ENCODE measurements at regions not wholly inside any gene's neighbourhood (a gene's known extent, or its start where the extent isn't known, plus 50 kb on each side); places are given as distances from the start of the nearest gene placed in this dataset.

DNA sequence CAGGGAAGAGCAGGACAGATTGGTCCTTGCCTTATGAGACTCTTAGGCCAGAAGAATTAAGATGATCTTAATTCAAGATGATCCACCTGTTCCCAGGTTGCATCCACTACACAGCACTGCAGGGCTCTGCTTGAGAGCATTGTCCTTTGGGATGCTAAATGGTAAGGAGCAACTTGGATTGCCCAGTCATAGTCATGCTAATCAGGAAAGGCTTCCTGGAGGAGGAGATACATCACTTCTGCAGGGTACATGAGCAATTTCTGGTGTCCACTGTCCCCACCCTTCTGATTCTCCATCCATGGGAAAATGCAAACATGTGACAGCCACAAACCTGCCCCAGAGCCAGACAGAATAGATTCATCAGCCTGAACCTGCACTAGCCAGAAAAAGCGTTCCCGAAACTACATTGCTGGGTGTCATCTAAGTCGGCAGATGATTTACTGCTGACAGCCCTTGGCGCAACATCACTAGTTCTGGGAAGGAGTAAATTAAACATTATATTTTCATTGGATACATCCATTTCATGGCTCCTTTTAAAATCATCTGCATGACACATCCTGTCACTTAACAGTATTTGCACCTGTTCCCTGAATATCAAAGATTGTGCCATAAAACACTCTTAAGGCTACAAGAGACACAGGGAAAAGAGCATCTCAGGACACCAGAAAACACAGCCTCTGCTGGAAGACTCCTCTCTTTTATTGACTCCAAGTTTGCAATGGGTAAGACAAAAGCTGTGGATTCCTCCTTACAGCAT lies 282.2 kb downstream of the MAF start:
- H3K4me1 ChIP-seq: no peaks in the 10 kb centered on the region
- Mint-ChIP-seq H3K4me1 (ENCODE audit: low read depth, unreplicated experiment) (no peaks in the 10 kb centered on the region), H3K4me3 (ENCODE audit: unreplicated experiment) (no peak overlapping the region), H3K27ac (ENCODE audit: unreplicated experiment) (no peak overlapping the region), H3K36me3 (ENCODE audit: insufficient read depth, unreplicated experiment) (no peaks in the 10 kb centered on the region), H3K9me3 (ENCODE audit: unreplicated experiment) (no peaks in the 10 kb centered on the region), H3K27me3 (ENCODE audit: insufficient read depth, unreplicated experiment) (peaks cover 32% of the 10 kb centered on the region)
- H3K36me3 ChIP-seq (ENCODE audit: control insufficient read depth, insufficient read depth, low read length): no peaks in the 10 kb centered on the region
- BruUV-seq (replicated peaks): no TSS peak
- no peaks in the 10 kb centered on the region for H3K27me3 ChIP-seq (replicated peaks; ENCODE audit: control insufficient read depth, insufficient read depth, low read length)
- POLR2A ChIA-PET: no interaction called here
- TF ChIP-seq, protein P1, sequence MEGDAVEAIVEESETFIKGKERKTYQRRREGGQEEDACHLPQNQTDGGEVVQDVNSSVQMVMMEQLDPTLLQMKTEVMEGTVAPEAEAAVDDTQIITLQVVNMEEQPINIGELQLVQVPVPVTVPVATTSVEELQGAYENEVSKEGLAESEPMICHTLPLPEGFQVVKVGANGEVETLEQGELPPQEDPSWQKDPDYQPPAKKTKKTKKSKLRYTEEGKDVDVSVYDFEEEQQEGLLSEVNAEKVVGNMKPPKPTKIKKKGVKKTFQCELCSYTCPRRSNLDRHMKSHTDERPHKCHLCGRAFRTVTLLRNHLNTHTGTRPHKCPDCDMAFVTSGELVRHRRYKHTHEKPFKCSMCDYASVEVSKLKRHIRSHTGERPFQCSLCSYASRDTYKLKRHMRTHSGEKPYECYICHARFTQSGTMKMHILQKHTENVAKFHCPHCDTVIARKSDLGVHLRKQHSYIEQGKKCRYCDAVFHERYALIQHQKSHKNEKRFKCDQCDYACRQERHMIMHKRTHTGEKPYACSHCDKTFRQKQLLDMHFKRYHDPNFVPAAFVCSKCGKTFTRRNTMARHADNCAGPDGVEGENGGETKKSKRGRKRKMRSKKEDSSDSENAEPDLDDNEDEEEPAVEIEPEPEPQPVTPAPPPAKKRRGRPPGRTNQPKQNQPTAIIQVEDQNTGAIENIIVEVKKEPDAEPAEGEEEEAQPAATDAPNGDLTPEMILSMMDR (IDR thresholded peaks at IDR 0.05; ENCODE audit: insufficient read depth in 1 of 2, low read depth in 1 of 2, low read length in 1 of 2, severe bottlenecking in 1 of 2, unreplicated experiment in 1 of 2): no peak
- intact Hi-C loops (cut with micrococcal nuclease; ENCODE audit: unreplicated experiment): no loop called here
- no peak overlapping the region for H3K4me3 ChIP-seq (ENCODE audit: low read depth, low read length)
- H3K9me3 ChIP-seq: no peaks in the 10 kb centered on the region
- CTCF ChIA-PET: no interaction called here
- DNase-seq: no peak

DNA sequence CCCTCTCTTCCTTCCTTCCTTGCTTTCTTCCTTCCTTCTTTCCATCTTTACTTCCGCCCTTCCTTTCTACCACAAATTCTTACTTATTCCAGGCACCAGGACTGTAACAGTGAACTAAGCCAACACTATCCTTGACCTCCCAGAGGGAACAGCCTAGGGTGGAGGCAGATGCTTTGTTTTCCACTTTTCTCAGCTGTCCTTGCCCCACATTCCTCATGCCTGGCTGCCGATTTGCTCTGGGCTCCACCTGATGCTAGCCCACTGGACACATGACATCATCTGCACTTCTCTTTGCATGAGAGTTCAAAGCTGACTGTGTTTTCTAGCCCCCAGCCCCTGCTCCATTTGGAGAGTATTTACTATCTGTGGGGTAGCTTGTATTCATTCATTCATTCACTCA lies 283.0 kb downstream of the MAF start:
- Mint-ChIP-seq H3K4me3 (ENCODE audit: unreplicated experiment) (no peak overlapping the region), H3K4me1 (ENCODE audit: low read depth, unreplicated experiment) (peaks cover 7% of the 10 kb centered on the region), H3K36me3 (ENCODE audit: insufficient read depth, unreplicated experiment) (no peaks in the 10 kb centered on the region), H3K27me3 (ENCODE audit: insufficient read depth, unreplicated experiment) (peaks cover 28% of the 10 kb centered on the region), H3K27ac (ENCODE audit: unreplicated experiment) (no peak overlapping the region), H3K9me3 (ENCODE audit: unreplicated experiment) (no peaks in the 10 kb centered on the region)
- no peaks in the 10 kb centered on the region for H3K9me3 ChIP-seq
- no peak overlapping the region for H3K4me3 ChIP-seq (ENCODE audit: low read depth, low read length)
- CTCF ChIA-PET: interaction anchor here (0.5 kb wide), 1 partner anchor 819 kb away, joined by 3 read pairs; no protein-coding TSS in a partner anchor
- BruUV-seq (replicated peaks): no TSS peak
- intact Hi-C loops (cut with micrococcal nuclease; ENCODE audit: unreplicated experiment): no loop called here
- H3K4me1 ChIP-seq: peaks cover 6% of the 10 kb centered on the region
- DNase-seq: no peak
- POLR2A ChIA-PET: no interaction called here
- TF ChIP-seq, protein P1 (IDR thresholded peaks at IDR 0.05; ENCODE audit: insufficient read depth in 1 of 2, low read depth in 1 of 2, low read length in 1 of 2, severe bottlenecking in 1 of 2, unreplicated experiment in 1 of 2): no peak
- H3K27me3 ChIP-seq (replicated peaks; ENCODE audit: control insufficient read depth, insufficient read depth, low read length): no peaks in the 10 kb centered on the region
- no peaks in the 10 kb centered on the region for H3K36me3 ChIP-seq (ENCODE audit: control insufficient read depth, insufficient read depth, low read length)

DNA sequence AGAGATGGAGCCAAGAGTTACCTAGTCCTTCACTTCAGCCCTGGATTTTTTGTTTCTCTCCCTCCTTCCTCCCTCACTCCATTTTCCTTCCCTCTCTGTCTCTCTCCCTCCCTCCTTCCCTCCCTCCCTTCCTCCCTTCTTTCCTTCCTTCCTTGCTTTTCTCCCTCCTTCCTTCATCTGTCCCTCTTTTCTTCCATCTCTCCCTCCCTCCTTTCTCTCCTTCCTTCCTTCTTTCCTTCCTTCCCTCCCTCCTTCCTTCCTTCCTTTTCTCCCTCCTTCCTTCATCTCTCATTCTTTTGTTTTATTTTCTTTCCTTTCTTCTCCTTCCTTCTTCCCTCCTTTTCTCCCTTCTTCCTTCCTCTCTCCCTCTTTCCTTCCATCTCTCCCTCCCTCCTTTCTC lies 283.5 kb downstream of the MAF start:
- ChIA-PET CTCF (interaction anchor here (0.5 kb wide), 1 partner anchor 818 kb away, joined by 3 read pairs; no protein-coding TSS in a partner anchor), POLR2A (no interaction called here)
- BruUV-seq (replicated peaks): no TSS peak
- H3K27ac Mint-ChIP-seq (ENCODE audit: unreplicated experiment): no peak overlapping the region
- H3K4me1 ChIP-seq: peaks cover 11% of the 10 kb centered on the region
- TF ChIP-seq, protein P1 (IDR thresholded peaks at IDR 0.05; ENCODE audit: insufficient read depth in 1 of 2, low read depth in 1 of 2, low read length in 1 of 2, severe bottlenecking in 1 of 2, unreplicated experiment in 1 of 2): no peak
- H3K4me3 Mint-ChIP-seq (ENCODE audit: unreplicated experiment): no peak overlapping the region
- H3K36me3 ChIP-seq (ENCODE audit: control insufficient read depth, insufficient read depth, low read length): no peaks in the 10 kb centered on the region
- no peaks in the 10 kb centered on the region for H3K9me3 ChIP-seq
- DNase-seq: no peak
- H3K4me1 Mint-ChIP-seq (ENCODE audit: low read depth, unreplicated experiment): peaks cover 12% of the 10 kb centered on the region
- peaks cover 26% of the 10 kb centered on the region for H3K27me3 Mint-ChIP-seq (ENCODE audit: insufficient read depth, unreplicated experiment)
- no peaks in the 10 kb centered on the region for H3K36me3 Mint-ChIP-seq (ENCODE audit: insufficient read depth, unreplicated experiment)
- H3K27me3 ChIP-seq (replicated peaks; ENCODE audit: control insufficient read depth, insufficient read depth, low read length): no peaks in the 10 kb centered on the region
- H3K4me3 ChIP-seq (ENCODE audit: low read depth, low read length): no peak overlapping the region
- intact Hi-C loops (cut with micrococcal nuclease; ENCODE audit: unreplicated experiment): no loop called here
- no peaks in the 10 kb centered on the region for H3K9me3 Mint-ChIP-seq (ENCODE audit: unreplicated experiment)
